DND-41 (cell line): ENCODE measurements at regions not wholly inside any gene's neighbourhood (a gene's known extent, or its start where the extent isn't known, plus 50 kb on each side); places are given as distances from the start of the nearest gene placed in this dataset.

Experiments used
- CTCF ChIP-seq: IDR thresholded peaks from 2 replicates; pipeline ENCODE4 v1.5.1; 2012; ENCODE audit warnings: borderline replicate concordance, low read length, moderate library complexity, mild to moderate bottlenecking; ENCODE audit not compliant: poor library complexity, severe bottlenecking; ENCODE audit errors: extremely low read depth
- EZH2 ChIP-seq: IDR thresholded peaks from 3 replicates; pipeline ENCODE4 v1.6.1; 2012; ENCODE audit warnings: borderline replicate concordance, low read depth, mild to moderate bottlenecking, moderate library complexity, low read length, inconsistent platforms; ENCODE audit not compliant: severe bottlenecking

GRCh38 chr1:55695151-55695550 lies 480.0 kb upstream of the USP24 start:
- TF ChIP-seq CTCF (no peak), EZH2 (no peak)
